Dedifferentiated amniotic fluid mesenchymal stem cell (primary cell): ENCODE measurements at regions not wholly inside any gene's neighbourhood (a gene's known extent, or its start where the extent isn't known, plus 50 kb on each side); places are given as distances from the start of the nearest gene placed in this dataset.
"Not testable (repeated sequence)": the region's sequence is repeated elsewhere in the genome, so short reads cannot be mapped to it uniquely, and the experiment has no call there.

Experiments used
- DNase-seq: peaks from one replicate; pipeline ENCODE4 v3.0.0-alpha.2; 2016; ENCODE audit errors: extremely low spot score

GRCh38 chr5:29460971-29461559, 1732.4 kb upstream of the CDH6 start:
- no peak for DNase-seq

- DNase-seq: not testable (repeated sequence)
Measured at GRCh38 chr5:29451004-29451403, 1742.5 kb upstream of the CDH6 start.

DNA sequence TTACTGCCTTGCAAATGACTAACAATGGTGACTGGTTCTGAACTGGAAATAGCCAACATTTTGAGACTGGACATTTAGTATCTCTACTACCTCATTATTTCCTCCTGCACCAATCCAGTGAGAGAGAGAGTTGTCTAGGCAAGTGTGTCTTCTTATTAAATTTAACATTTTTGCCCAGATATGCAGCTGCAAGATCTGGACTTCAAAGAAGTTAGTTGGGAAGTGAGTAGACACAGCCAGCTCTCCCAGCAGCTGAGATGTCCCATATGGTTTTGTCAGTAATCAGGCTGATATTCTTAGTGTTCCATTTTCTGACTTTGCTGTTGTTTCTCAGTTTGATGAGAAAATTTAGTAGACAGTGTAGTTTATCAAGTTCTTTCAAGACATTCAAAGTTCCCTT, 1778.8 kb upstream of the CDH6 start:
- DNase-seq: no peak

DNA sequence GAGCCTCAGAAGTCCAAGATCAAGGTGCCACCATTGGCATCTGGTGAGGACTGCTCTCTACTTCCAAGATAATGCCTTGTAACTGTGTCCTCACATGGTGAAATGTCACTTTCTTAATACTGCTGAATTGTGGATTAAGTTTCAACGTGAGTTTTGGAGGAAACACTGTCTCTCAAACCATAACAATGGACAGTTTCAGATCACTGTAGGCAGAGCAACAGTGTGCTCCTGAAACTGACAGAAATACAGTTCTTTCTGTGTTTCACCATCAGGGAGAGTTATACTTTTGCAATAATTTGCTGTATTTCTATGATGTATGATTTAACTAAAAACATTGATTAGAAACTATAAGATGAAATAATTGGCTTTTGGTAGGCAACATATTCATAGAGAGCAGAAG, 1780.5 kb upstream of the CDH6 start:
- DNase-seq: no peak

DNA sequence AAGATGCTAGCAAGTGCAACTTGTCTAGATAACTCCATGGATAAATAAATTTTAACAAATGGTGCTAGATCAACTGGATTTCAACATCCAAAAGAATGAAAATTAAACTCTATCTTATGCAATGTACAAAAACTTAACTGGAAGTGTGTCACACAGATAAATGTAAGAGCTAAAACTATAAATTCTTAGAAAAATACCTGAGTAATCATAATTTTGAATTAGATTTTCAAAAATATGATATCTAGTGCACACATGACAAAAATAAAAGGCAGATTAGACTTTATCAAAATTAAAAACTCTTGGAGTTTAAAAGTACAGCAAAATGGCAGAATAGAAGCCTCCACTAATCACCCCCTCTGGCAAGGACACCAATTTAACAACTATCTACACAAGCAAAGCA, 1791.2 kb upstream of the CDH6 start:
- DNase-seq: no peak

GRCh38 chr5:29389993-29390392, 1803.5 kb upstream of the CDH6 start:
- DNase-seq: no peak

DNA sequence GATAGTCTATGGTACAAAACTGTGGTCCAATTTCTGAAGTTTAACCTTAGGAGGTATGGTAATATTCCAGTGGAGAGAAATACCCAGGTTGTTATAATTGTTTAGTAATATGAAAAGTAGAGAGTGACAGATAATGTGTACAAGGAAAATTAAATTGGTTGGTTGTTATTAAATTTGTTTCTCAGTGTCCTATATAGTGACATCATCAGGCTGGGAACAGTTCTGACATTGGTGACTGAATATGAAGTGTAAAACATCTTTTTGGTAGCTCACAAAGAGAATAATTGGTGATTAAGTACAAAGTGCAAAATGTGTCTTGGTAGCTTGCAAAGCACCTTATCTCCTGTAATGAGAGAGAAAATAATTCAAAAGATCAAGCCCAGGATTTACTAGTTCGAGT, 1806.1 kb upstream of the CDH6 start:
- no peak for DNase-seq

DNA sequence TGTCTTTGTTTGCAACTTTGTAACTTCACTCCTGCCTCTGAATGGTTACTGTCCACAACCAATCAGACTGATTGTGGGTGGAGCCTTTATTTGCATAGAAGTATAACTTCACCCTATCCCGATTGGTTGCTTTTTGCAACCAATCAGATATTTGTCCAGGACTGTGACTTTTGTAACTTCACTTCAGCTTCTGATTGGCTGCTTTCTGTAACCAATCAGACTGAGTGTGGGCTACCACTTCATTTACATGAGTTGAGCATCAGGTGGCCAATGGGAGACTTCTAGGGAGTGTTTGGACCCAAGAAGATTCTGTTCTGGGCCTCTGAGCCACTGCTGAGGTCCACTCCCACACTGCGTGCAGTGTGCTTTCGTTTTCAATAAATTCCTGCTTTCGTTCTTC, 1810.7 kb upstream of the CDH6 start:
- no peak for DNase-seq

DNA sequence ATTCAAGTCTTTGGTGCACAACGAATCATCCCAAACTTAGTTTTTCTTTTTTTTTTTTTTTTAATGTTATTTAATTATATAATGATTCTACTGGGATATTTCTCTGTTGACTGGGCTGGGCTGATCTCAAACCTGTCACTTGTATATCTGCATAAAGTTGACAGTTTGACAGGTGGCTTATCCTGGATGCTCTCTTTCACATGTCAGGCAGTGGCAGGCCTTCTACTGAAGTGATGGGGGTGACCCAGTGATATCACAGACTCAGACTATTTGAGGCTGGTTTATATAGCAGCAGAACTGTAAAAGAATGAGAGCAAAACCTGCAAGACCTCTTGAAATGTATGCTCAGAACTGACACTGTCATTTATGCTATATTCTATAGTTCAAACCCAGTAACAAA, 1813.5 kb upstream of the CDH6 start:
- DNase-seq: no peak

GRCh38 chr5:29379619-29380018, 1813.9 kb upstream of the CDH6 start:
- DNase-seq: no peak

- DNase-seq: no peak
Measured at GRCh38 chr5:29378104-29378503, 1815.4 kb upstream of the CDH6 start.

- no peak for DNase-seq
Measured at GRCh38 chr5:29370248-29370647, 1823.2 kb upstream of the CDH6 start.

GRCh38 chr5:29367176-29367833, 1826.2 kb upstream of the CDH6 start:
- no peak for DNase-seq

GRCh38 chr5:29351170-29351569, 1842.3 kb upstream of the CDH6 start:
- DNase-seq: no peak

GRCh38 chr5:29337030-29337429, 1856.5 kb upstream of the CDH6 start:
- no peak for DNase-seq

DNA sequence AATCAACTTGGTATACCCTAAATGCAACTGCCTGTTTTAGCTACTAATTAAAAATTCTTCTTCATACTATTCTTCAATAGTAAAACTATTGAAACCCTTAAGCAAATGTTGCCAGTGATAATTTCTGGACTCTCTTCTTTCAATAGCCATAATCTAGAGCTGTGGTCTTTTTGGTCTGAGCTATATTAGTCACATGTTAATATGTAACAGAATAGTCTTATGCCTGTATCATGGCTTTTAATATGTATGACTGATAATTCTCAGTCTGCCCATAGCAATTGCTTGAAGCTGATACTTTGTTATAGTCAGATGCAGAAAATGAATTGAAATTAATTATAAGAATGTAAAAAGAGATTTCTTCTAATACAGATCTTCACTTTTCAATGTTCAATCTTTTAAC, 1871.9 kb upstream of the CDH6 start:
- no peak for DNase-seq

- no peak for DNase-seq
Measured at GRCh38 chr5:29309359-29309758, 1884.1 kb upstream of the CDH6 start.

DNA sequence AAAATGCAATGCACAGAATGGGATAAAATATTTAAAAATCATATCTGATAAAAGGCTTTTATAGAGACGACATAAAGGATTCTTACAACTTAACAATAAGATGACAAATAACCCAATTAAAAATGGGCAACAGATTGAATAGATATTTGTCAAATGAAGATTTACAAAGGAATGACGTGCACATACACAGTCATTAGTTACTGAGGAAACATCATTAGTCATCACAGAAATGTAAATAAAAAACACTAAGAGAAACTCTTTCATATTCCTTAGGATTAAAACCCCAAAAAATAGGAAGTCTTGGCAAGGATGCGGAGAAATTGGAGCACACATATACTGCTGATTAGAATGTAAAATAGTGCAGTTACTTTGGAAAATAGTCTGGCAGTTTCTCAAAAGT, 1886.0 kb upstream of the CDH6 start:
- DNase-seq: no peak

GRCh38 chr5:29304545-29304944, 1888.9 kb upstream of the CDH6 start:
- DNase-seq: no peak

DNA sequence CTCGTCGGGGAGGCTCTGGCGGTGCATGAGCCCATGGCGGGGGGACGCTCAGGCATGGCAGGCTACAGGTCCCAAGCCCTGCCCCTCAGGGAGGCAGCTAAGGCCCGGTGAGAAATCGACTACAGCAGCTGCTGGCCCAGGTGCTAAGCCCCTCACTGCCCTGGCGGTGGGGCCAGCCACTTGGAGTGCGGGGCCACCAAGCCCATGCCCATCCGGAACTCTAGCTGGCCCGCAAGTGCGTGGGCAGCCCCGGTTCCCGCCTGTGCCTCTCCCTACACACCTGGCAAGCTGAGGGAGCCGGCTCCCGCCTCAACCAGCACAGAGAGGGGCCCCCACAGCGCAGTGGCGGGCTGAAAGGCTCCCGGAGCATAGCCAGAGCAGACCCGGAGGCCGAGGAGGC, 1896.9 kb upstream of the CDH6 start:
- DNase-seq: no peak

DNA sequence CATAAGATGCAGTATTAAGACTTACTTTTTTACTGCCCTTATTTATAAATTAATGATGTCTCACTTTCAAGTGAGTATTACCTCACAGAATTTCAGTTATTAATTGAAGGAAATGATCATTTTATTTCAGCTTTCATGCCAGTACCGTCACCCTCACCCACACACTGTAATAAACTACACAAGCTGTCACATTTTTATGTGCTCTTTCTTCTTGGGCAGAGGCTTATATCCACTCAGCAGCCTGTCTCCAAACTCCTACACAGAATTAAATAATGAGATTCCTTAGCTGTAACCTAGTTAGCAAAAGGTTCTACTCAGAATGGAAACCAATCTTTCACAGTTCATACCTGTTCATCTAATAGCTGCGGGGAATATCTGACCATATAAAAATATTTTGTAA, 1915.8 kb upstream of the CDH6 start:
- DNase-seq: no peak

GRCh38 chr5:29276371-29276770, 1917.1 kb upstream of the CDH6 start:
- DNase-seq: no peak

DNA sequence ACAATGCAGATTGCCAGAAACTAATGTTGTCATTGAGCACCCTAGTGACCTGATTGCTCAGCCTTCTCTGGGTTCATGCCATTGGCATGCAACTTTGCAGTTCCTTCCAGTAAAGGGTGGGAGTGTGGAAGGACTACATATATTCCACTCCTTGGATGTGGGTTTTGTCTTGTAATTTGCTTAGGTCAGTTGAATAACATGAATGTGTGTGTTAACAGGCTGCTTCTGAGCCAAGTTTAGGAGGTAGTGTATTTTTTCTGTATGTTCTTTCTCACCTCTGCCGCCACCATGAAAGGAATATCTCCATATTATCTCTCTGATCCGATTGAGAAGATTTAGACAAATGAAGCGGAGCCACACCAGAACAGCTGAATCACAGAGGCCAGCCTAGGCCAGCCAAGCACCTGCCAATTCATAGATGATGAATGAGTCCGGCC, 1929.6 kb upstream of the CDH6 start:
- DNase-seq: no peak
